ENCODE measurements at regions not wholly inside any gene's neighbourhood (a gene's known extent, or its start where the extent isn't known, plus 50 kb on each side); places are given as distances from the start of the nearest gene placed in this dataset.

DNA sequence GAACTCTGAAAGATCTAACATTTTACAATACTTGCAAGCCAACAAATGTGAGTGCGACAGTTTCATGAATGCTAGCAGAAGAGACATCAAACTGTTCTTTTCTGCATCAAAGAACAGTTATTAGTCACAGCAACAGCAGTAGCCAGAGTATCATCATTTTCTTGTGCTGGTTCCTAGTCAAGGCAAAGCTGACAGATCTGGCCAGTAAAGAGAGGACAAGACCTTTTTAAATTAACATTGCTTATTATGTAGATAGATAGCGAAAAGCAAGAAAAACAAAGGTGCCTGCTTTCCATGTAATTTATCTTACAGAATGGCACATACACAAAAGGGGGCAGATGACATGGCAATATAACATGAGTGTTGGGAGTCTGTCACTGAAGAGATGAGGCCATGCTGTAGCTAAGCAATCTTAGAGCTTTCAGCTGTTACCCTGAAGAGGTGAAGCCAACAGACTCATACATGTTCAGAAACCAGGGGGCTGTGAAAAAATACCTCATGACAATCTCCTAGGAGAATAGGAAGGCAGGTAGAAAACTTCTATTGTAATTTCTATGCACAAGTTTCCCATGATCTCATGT lies 626.6 kb upstream of the TYRP1 start:
- in situ Hi-C loops (cut with MboI; ENCODE audit: low pct_unique_long_range_greater_than_20kb, low sequenced_read_pairs, unreplicated experiment), result no loop called here
- DNase-seq (ENCODE audit: low spot score), result no peak
- TF ChIP-seq, protein P1, sequence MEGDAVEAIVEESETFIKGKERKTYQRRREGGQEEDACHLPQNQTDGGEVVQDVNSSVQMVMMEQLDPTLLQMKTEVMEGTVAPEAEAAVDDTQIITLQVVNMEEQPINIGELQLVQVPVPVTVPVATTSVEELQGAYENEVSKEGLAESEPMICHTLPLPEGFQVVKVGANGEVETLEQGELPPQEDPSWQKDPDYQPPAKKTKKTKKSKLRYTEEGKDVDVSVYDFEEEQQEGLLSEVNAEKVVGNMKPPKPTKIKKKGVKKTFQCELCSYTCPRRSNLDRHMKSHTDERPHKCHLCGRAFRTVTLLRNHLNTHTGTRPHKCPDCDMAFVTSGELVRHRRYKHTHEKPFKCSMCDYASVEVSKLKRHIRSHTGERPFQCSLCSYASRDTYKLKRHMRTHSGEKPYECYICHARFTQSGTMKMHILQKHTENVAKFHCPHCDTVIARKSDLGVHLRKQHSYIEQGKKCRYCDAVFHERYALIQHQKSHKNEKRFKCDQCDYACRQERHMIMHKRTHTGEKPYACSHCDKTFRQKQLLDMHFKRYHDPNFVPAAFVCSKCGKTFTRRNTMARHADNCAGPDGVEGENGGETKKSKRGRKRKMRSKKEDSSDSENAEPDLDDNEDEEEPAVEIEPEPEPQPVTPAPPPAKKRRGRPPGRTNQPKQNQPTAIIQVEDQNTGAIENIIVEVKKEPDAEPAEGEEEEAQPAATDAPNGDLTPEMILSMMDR (IDR thresholded peaks at IDR 0.05; ENCODE audit: extremely low read depth, insufficient read depth, missing control alignments), result no peak

DNA sequence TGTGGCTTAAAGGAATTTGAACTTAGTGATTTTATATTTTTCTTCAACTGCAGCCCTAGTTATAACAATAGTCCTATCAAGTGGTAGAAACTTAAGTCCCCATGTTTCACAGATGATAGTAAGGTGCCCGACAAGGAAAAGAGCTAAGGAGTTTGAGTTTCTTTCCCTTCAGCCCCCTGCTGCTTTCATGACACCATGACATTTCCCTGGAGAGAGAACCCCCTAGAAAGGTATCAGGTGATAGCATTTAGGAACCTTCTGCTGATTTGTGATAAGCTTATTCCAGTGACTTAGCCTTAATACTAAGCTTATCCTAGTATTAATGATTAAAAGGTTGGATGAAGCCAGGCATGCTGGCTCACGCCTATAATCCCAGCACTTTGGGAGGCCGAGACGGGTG lies 623.8 kb upstream of the TYRP1 start:
- in situ Hi-C loops (cut with MboI; ENCODE audit: low pct_unique_long_range_greater_than_20kb, low sequenced_read_pairs, unreplicated experiment), result no loop called here
- TF ChIP-seq, protein P1 (IDR thresholded peaks at IDR 0.05; ENCODE audit: extremely low read depth, insufficient read depth, missing control alignments), result no peak
- DNase-seq (ENCODE audit: low spot score), result no peak

DNA sequence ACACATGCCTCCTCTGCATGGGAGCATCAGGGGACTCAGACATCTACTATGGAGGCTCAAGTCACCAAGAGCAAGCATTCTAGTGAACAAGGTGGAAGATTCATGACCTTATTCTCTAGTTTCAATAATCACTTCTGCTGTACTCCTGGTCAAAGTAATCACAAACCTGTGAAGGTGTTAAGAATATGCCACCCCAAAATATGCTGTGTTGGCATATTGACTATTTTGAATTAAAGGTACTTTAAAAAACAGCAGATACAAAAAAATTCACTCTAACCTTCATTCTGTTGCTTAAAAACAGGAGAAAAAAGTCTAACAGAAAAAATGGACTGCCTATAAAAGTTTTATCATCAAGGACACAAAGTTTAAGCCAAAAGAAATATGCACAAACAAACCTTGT lies 607.8 kb upstream of the TYRP1 start:
- DNase-seq (ENCODE audit: low spot score), result no peak
- TF ChIP-seq, protein P1 (IDR thresholded peaks at IDR 0.05; ENCODE audit: extremely low read depth, insufficient read depth, missing control alignments), result no peak
- in situ Hi-C loops (cut with MboI; ENCODE audit: low pct_unique_long_range_greater_than_20kb, low sequenced_read_pairs, unreplicated experiment), result no loop called here

DNA sequence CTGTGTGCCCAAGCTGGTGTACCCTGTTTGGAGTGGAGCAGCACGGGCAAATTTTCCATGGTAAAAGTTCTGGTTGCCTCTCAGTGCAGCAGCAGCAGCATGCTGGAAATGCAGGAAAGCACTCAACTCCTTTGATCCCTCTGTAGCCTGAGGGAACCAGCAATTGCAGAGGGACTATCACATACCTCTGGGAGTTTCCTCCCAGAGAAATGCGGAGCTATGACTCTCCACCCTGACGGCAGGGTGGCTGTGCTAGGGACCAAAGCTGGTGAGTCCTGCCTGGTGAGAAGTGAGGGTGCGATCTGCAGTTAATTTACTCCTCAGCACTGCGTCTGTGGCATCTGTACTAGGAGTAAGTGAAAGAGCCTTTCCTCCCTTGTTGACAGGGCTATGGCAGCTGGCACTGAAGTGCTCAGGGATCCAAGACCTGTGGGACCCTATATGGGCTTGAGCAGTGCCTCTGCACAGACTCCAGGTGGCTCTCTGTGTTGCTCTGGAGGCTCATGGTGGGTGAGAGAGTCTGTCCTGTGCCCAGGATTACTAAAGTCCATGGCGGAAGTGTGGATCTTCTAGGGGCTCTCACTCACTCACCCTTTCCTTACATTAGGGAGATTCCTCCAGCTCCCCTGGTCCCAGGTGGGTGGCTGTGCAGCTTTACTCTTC lies 601.2 kb upstream of the TYRP1 start:
- in situ Hi-C loops (cut with MboI; ENCODE audit: low pct_unique_long_range_greater_than_20kb, low sequenced_read_pairs, unreplicated experiment), result no loop called here
- DNase-seq (ENCODE audit: low spot score), result no peak
- TF ChIP-seq, protein P1 (IDR thresholded peaks at IDR 0.05; ENCODE audit: extremely low read depth, insufficient read depth, missing control alignments), result no peak

DNA sequence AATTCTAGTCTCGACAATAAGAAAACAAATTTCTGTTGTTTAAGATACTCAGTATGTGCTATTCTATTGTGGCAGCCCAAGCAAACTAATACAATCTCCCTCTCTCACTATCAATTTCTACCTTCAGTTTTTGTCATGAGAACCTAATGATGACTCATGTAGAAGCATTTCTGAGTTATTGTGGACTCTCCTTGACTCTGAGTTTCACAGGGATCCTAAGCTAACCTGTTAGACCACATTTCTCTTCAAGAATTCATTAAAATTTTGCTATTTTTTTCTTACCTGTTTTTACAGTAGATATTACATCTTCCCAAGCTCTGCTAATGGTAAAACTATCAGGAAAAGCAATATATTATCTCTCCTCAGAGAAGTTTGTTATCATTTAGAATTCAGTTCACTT lies 599.1 kb upstream of the TYRP1 start:
- DNase-seq (ENCODE audit: low spot score), result no peak
- in situ Hi-C loops (cut with MboI; ENCODE audit: low pct_unique_long_range_greater_than_20kb, low sequenced_read_pairs, unreplicated experiment), result no loop called here
- TF ChIP-seq, protein P1 (IDR thresholded peaks at IDR 0.05; ENCODE audit: extremely low read depth, insufficient read depth, missing control alignments), result no peak

DNA sequence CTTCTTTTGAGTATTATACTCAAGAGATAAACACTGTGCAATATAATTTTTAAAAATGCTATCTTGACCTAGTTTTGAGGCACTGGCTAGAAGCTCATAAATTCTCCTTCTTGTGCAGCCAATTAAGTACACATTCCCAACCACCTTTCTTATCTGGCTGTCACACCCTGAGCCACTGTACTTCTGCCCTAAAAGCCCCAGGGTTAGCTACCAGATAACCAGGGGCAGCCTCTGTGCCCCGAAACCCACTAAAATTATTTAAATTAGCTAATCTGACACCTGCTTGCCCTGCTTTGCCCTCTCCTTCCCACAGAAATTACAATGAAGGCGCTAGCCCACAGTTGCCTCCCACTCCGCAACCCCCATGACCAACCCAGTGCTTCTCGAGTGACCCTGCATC lies 597.3 kb upstream of the TYRP1 start:
- in situ Hi-C loops (cut with MboI; ENCODE audit: low pct_unique_long_range_greater_than_20kb, low sequenced_read_pairs, unreplicated experiment), result no loop called here
- TF ChIP-seq, protein P1 (IDR thresholded peaks at IDR 0.05; ENCODE audit: extremely low read depth, insufficient read depth, missing control alignments), result no peak
- no peak for DNase-seq (ENCODE audit: low spot score)

Measured in GM13977 (cell line).